ENCODE measurements at regions not wholly inside any gene's neighbourhood (a gene's known extent, or its start where the extent isn't known, plus 50 kb on each side); places are given as distances from the start of the nearest gene placed in this dataset.

DNA sequence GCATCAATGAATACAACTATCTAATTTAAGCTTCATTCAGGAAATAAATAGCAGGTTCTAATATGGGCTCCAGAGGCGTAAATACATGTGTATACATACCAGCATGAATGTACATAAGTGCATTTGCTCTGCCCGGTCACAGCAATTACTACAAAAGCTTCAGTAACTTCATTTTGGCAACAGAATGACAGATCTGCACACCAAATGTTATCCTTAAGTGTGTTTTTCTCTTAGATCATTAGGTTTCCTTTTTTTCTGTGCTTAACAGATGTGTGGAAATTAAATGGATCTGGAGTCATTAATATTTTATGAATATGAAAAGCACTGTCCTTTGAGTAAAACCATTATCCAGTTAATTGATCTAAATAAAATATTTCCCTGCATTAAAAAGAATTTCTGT is 159.0 kb upstream of the MEOX2 start:
- H3K4me1 ChIP-seq: peaks cover 0 to under 1% of the 10 kb centered on the region in 2 donors
- TF ChIP-seq CTCF (IDR thresholded peaks at IDR 0.05 in 4 of 5, conservative IDR thresholded peaks at IDR 0.05 in 1 of 5) (no peak), POLR2A (IDR thresholded peaks at IDR 0.05) (no peak)
- H3K27ac ChIP-seq: no peak overlapping the region
- no peak overlapping the region for H3K4me3 ChIP-seq
- in situ Hi-C loops (cut with MboI; ENCODE audit: low sequenced_read_pairs in 4 of 4): no loop called here
- no peaks in the 10 kb centered on the region for H3K27me3 ChIP-seq
- no peaks in the 10 kb centered on the region for H3K36me3 ChIP-seq
- H3K9me3 ChIP-seq: no peaks in the 10 kb centered on the region
- intact Hi-C loops (cut with DNase I; ENCODE audit: low total_unique reads): no loop called here
- no peak for DNase-seq
- ATAC-seq: no peak

DNA sequence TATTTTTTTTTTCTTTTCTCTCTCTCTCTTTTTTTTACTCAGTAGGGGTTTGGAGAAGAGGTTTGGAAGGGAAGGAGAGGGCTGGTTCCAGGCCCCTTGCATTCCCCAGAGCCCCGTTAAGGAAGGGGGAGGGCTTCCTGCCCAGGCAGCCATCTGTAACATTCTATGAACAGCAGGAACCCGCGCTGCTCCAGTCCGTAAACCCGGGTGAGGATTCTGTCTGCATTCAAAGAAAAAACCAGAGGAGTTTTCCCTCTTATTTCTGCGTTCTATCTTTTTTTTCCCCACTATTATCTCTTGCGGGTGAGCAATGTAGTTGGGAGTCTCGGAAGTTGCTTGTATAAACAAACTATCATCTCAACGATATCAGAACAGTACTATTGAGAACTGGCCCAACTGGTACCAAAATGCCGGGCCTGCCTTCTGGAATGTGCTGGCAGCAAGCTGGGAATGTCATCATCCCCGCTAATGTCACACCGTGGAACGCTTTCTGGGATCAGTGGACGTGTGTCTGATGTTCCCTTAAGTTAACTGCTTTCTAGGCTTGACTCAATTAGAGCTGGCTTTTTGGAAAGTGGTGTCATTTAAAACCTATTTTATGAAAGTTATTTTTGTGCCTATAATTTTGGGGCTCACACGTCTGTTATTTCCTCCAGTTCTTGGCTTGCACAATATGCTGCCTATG is 153.1 kb upstream of the MEOX2 start:
- peaks cover 0 to 21% of the 10 kb centered on the region in 2 donors for H3K4me1 ChIP-seq
- H3K27me3 ChIP-seq: no peaks in the 10 kb centered on the region
- peak overlapping the region; percentile 38 to 45 (median 42) for H3K4me3 ChIP-seq
- peak; percentile 78 to 85 for ATAC-seq
- peak; percentile 40 to 58 for DNase-seq
- TF ChIP-seq POLR2A (IDR thresholded peaks at IDR 0.05) (no peak), CTCF (IDR thresholded peaks at IDR 0.05 in 4 of 5, conservative IDR thresholded peaks at IDR 0.05 in 1 of 5) (no peak)
- intact Hi-C loops (cut with DNase I; ENCODE audit: low total_unique reads): no loop called here
- in situ Hi-C loops (cut with MboI; ENCODE audit: low sequenced_read_pairs in 4 of 4): no loop called here
- peak overlapping the region; percentile 64 to 80 (median 70) for H3K27ac ChIP-seq
- H3K9me3 ChIP-seq: no peaks in the 10 kb centered on the region
- H3K36me3 ChIP-seq: no peaks in the 10 kb centered on the region

DNA sequence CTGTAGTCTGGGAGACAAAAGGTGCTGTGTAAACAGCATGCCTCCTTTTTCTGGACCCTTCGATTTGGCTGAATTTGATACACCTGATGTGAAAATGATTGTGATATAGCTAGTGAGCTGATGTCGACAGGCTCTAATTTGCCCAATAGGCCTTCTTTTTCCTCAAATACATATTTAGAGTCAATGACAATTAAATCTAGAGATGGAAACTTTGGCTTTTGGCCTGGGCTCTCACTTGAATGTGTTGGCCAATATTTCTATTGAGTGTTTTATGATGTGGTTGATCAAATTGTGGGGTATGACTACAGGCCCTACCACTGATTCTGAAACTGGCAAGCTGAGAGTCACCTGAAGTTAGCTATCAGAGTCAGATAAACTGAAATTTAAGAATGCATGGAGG is 151.8 kb upstream of the MEOX2 start:
- Histone ChIP-seq H3K4me1 (peaks cover 0 to 21% of the 10 kb centered on the region in 2 donors), H3K9me3 (no peaks in the 10 kb centered on the region), H3K36me3 (no peaks in the 10 kb centered on the region), H3K27ac (peak overlapping the region in 2 of 4 donors; percentile 69 to 80), H3K27me3 (no peaks in the 10 kb centered on the region), H3K4me3 (no peak overlapping the region)
- intact Hi-C loops (cut with DNase I; ENCODE audit: low total_unique reads) (no loop called here), in situ Hi-C loops (cut with MboI; ENCODE audit: low sequenced_read_pairs in 4 of 4) (no loop called here)
- no peak for TF ChIP-seq CTCF (IDR thresholded peaks at IDR 0.05 in 4 of 5, conservative IDR thresholded peaks at IDR 0.05 in 1 of 5)
- no peak for TF ChIP-seq POLR2A (IDR thresholded peaks at IDR 0.05)
- DNase-seq (no peak), ATAC-seq (no peak)

DNA sequence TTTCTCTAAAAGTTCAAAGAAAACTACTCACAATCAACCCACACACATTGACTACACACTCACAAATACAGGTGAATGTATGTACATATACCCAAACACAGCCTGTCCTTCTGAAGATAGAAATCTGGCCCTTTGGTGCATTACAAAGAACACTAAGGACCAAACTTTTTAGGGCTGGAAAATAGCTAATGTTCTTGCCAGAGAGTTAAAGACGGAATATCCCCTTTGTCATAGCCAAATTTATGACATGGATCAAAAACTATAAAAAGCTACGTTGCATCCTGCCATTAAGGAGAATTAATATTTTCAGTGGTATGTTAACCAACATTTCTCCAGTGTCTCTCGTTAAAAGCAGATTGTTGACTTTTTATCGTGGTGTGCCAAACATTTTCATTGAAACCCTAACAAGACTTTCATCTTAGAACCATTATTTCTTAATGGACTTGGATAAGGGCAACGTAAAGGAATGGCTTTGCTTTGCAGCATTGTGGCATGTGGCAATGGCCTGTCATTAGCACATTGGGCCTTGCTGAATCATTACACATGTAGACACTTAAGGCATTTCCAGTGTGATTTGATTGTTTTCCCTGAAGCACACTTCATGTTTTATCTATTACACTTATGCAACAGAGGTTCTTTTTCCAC is 150.9 kb upstream of the MEOX2 start:
- H3K9me3 ChIP-seq: no peaks in the 10 kb centered on the region
- ATAC-seq: peak in 1 of 2 donors; percentile 29
- H3K27me3 ChIP-seq: no peaks in the 10 kb centered on the region
- H3K4me3 ChIP-seq: no peak overlapping the region
- peaks cover 0 to 21% of the 10 kb centered on the region in 2 donors for H3K4me1 ChIP-seq
- in situ Hi-C loops (cut with MboI; ENCODE audit: low sequenced_read_pairs in 4 of 4) (no loop called here), intact Hi-C loops (cut with DNase I; ENCODE audit: low total_unique reads) (no loop called here)
- TF ChIP-seq CTCF (IDR thresholded peaks at IDR 0.05 in 4 of 5, conservative IDR thresholded peaks at IDR 0.05 in 1 of 5) (no peak), POLR2A (IDR thresholded peaks at IDR 0.05) (no peak)
- no peaks in the 10 kb centered on the region for H3K36me3 ChIP-seq
- H3K27ac ChIP-seq: peak overlapping the region in 1 of 4 donors; percentile 1
- DNase-seq: peak in 1 of 2 donors; percentile 13
